ENCODE measurements at regions not wholly inside any gene's neighbourhood (a gene's known extent, or its start where the extent isn't known, plus 50 kb on each side); places are given as distances from the start of the nearest gene placed in this dataset.

- no peak for DNase-seq
These were observed 289.8 kb downstream of the RBM43 start for GRCh38 chr2:150971910-150972309.

- DNase-seq = no peak
These were observed 298.3 kb downstream of the RBM43 start for GRCh38 chr2:150963336-150963735.

GRCh38 chr2:150955231-150955630 is 306.4 kb downstream of the RBM43 start:
- DNase-seq = no peak

- DNase-seq = no peak
These were observed 314.8 kb downstream of the RBM43 start for GRCh38 chr2:150946831-150947230.

GRCh38 chr2:150944315-150944714 is 317.3 kb downstream of the RBM43 start:
- peak; percentile 71 for DNase-seq

GRCh38 chr2:150939087-150939486 is 322.6 kb downstream of the RBM43 start:
- DNase-seq = no peak

GRCh38 chr2:150938527-150938926 is 323.1 kb downstream of the RBM43 start:
- no peak for DNase-seq

GRCh38 chr2:150937030-150937429 is 324.6 kb downstream of the RBM43 start:
- DNase-seq = no peak

GRCh38 chr2:150931451-150931850 is 330.2 kb downstream of the RBM43 start:
- no peak for DNase-seq

GRCh38 chr2:150925611-150926010 is 336.1 kb downstream of the RBM43 start:
- DNase-seq = no peak

GRCh38 chr2:150924878-150925277 is 336.8 kb downstream of the RBM43 start:
- DNase-seq = no peak

- no peak for DNase-seq
These were observed 341.8 kb downstream of the RBM43 start for GRCh38 chr2:150919901-150920300.

- DNase-seq = peak; percentile 25
These were observed 343.5 kb downstream of the RBM43 start for GRCh38 chr2:150917961-150918713.

GRCh38 chr2:150916467-150917396 is 344.9 kb downstream of the RBM43 start:
- no peak for DNase-seq

GRCh38 chr2:150911766-150912280 is 349.8 kb downstream of the RBM43 start:
- DNase-seq = no peak

GRCh38 chr2:150909613-150910012 is 352.1 kb downstream of the RBM43 start:
- DNase-seq = no peak

- DNase-seq = no peak
These were observed 352.6 kb downstream of the RBM43 start for GRCh38 chr2:150909090-150909489.

GRCh38 chr2:150907466-150907865 is 354.2 kb downstream of the RBM43 start:
- DNase-seq = no peak

- no peak for DNase-seq
These were observed 358.2 kb downstream of the RBM43 start for GRCh38 chr2:150903461-150903860.

- DNase-seq = no peak
These were observed 358.6 kb downstream of the RBM43 start for GRCh38 chr2:150903055-150903454.

- no peak for DNase-seq
These were observed 360.8 kb downstream of the RBM43 start for GRCh38 chr2:150900913-150901312.

GRCh38 chr2:150895968-150896367 is 365.7 kb downstream of the RBM43 start:
- no peak for DNase-seq

- DNase-seq = no peak
These were observed 372.5 kb downstream of the RBM43 start for GRCh38 chr2:150889141-150889540.

- DNase-seq = no peak
These were observed 373.3 kb downstream of the RBM43 start for GRCh38 chr2:150888337-150888736.
